Heart left ventricle (tissue), 13 donors: ENCODE measurements at regions not wholly inside any gene's neighbourhood (a gene's known extent, or its start where the extent isn't known, plus 50 kb on each side); places are given as distances from the start of the nearest gene placed in this dataset.

Source experiments
- CTCF ChIP-seq, 12 donors: fragments of 200-600 bp; sonication (generic) in 4 of 12; IDR thresholded peaks; one replicate each; pipeline versions ENCODE4 v1.5.0 to v1.8.0; 2018 to 2022; ENCODE audit warnings: antibody characterized with exemption in 12 of 12, mild to moderate bottlenecking in 5 of 12
- POLR2A ChIP-seq, 2 donors: fragments of 450-650 bp; IDR thresholded peaks; one replicate each; pipeline ENCODE4 v1.6.1; 2017; ENCODE audit warnings: antibody characterized with exemption in 2 of 2, mild to moderate bottlenecking in 2 of 2, moderate library complexity in 2 of 2
- donor health status: ischemic (EF 13 %, LVEDD 7.1; RV severe dilation, severe dysfunction).
- donor health status: DM: no; HTN: yes; CAD: no.
- donor health status: DM: no; HTN: no; CAD: no.
- donor health status: ischemic (EF 25% LVEDD 6.9; RV normal size, moderate dysfunction).
- donor health status: ischemic (EF 25% LVEDD 5.7; RV mildly dilated, moderate dysfunction).
- donor health status: ischemic (EF 35%, LVEDD 5.7; RV mildly dilated, moderate dysfunction).
- donor health status: nonischemic (EF 11% LVEDD 7.7; RV severe dilation, severe dysfunction).
- donor health status: DM: yes; HTN: yes; CAD: no.
- donor health status: PGD.
- donor health status: ischemic (EF 29% LVEDD 5.4; RV normal size, mild dysfunction).
- donor health status: nonischemic (EF 23%, LVEDD 6.1; RV moderate dilation, normal function).

- no peak for TF ChIP-seq CTCF (IDR thresholded peaks at IDR 0.05)
- TF ChIP-seq POLR2A (IDR thresholded peaks at IDR 0.05), result no peak
These were observed 210.1 kb upstream of the NLRP1 start for GRCh38 chr17:5794385-5794784.
